ENCODE measurements at regions not wholly inside any gene's neighbourhood (a gene's known extent, or its start where the extent isn't known, plus 50 kb on each side); places are given as distances from the start of the nearest gene placed in this dataset.
A peak's percentile ranks its signal among the peaks of the same experiment; 100 is the strongest.
"Not testable (repeated sequence)": the region's sequence is repeated elsewhere in the genome, so short reads cannot be mapped to it uniquely, and the experiment has no call there.

DNA sequence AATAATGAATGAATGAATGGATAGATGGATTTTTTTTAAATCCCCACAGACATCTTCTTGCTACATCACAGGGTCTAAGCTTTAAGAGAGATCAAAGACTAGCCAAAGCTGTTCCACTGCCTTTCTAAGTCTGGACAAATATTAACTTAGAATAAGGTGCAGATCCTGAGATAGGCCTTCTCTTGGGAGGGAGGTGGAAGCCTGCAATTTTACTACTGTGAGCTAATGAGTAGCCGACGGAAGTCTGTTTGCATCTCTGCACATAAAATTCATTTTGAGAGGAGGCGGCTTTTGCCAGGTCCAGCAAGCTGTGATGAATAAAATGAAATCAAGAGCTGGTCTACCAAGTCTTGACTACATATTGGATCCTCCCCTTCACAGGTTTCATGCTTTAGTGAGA, 484.9 kb downstream of the TMEM38B start:
- peak in 4 of 5 donors; percentile 45 to 85 (median 70) for DNase-seq
- Histone ChIP-seq H3K27ac (ENCODE audit: low read depth in 2 of 2, low read length in 2 of 2) (no peak overlapping the region), H3K4me1 (ENCODE audit: control insufficient read depth in 2 of 3, insufficient read depth in 2 of 3, low read depth in 1 of 3, low read length in 3 of 3) (peaks cover 0 to 3% (median 2%) of the 10 kb centered on the region in 3 donors), H3K27me3 (ENCODE audit: control insufficient read depth, insufficient read depth, low read length) (no peaks in the 10 kb centered on the region), H3K9me3 (ENCODE audit: control insufficient read depth in 2 of 3, insufficient read depth in 1 of 3, low read length in 3 of 3) (no peaks in the 10 kb centered on the region), H3K4me3 (ENCODE audit: low read length in 3 of 3) (no peak overlapping the region), H3K9ac (ENCODE audit: low read length in 3 of 3) (no peak overlapping the region), H3K36me3 (ENCODE audit: control insufficient read depth in 2 of 3, insufficient read depth in 3 of 3, low read length in 3 of 3) (no peaks in the 10 kb centered on the region)
- FAIRE-seq, result peak; percentile 85
- intact Hi-C loops (cut with DNase I), result no loop called here
- TF ChIP-seq, protein P1, sequence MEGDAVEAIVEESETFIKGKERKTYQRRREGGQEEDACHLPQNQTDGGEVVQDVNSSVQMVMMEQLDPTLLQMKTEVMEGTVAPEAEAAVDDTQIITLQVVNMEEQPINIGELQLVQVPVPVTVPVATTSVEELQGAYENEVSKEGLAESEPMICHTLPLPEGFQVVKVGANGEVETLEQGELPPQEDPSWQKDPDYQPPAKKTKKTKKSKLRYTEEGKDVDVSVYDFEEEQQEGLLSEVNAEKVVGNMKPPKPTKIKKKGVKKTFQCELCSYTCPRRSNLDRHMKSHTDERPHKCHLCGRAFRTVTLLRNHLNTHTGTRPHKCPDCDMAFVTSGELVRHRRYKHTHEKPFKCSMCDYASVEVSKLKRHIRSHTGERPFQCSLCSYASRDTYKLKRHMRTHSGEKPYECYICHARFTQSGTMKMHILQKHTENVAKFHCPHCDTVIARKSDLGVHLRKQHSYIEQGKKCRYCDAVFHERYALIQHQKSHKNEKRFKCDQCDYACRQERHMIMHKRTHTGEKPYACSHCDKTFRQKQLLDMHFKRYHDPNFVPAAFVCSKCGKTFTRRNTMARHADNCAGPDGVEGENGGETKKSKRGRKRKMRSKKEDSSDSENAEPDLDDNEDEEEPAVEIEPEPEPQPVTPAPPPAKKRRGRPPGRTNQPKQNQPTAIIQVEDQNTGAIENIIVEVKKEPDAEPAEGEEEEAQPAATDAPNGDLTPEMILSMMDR (IDR thresholded peaks at IDR 0.05; ENCODE audit: borderline replicate concordance, extremely low read depth, insufficient read depth), result no peak

DNA sequence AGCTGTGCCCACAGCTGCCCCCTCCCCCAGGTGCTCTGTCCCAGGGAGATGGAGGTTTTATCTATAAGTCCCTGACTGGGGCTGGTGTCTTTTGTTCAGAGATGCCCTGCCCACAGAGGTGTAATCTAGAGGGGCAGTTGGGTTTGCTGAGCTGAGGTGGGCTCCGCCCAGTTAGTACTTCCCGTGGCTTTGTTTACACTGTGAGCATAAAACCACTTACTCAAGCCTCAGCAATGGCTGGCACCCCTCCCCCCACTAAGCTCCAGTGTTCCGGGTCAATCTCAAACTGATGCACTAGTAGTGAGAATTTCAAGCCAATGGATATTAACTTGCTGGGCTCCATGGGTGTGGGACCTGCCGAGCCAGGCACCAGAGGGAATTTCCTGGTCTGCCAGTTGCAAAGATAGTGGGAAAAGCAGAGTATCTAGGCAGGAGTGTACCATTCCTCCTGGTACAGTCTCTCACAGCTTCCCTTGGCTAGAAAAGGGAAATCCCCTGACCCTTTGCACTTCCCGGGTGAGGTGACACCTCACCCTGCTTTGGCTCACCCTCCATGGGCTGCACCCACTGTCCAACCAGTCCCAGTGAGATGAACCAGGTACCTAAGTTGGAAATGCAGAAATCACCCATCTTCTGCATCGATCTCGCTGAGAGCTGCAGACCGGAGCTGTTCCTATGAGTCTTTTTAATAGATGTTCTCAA, 509.6 kb downstream of the TMEM38B start:
- H3K36me3 ChIP-seq (ENCODE audit: control insufficient read depth in 2 of 3, insufficient read depth in 3 of 3, low read length in 3 of 3); H3K9ac ChIP-seq (ENCODE audit: low read length in 3 of 3); DNase-seq; H3K4me3 ChIP-seq (ENCODE audit: low read length in 3 of 3); H3K4me1 ChIP-seq (ENCODE audit: control insufficient read depth in 2 of 3, insufficient read depth in 2 of 3, low read depth in 1 of 3, low read length in 3 of 3); intact Hi-C loops (cut with DNase I); FAIRE-seq; H3K9me3 ChIP-seq (ENCODE audit: control insufficient read depth in 2 of 3, insufficient read depth in 1 of 3, low read length in 3 of 3); H3K27ac ChIP-seq (ENCODE audit: low read depth in 2 of 2, low read length in 2 of 2); H3K27me3 ChIP-seq (ENCODE audit: control insufficient read depth, insufficient read depth, low read length): not testable (repeated sequence)

DNA sequence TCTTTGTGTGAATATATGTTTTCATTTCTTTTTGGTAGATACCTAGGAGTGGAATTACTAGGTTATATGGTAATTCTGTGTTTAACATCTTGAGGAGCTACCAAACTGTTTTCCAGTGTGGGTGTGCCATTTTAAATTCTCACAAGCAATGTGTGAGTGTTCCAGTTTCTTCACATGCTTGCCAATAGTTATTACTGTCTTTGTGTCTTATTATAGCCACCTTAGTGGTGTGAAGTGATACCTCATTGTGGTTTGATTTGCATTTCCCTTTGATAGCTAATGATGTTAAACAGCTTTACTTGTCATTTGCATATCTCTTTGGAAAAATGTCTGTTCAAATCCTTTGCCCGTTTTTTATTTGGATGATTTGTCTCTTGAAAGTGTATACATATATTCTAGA, 513.0 kb downstream of the TMEM38B start:
- no peak for DNase-seq
- FAIRE-seq, result no peak
- no peak overlapping the region for H3K27ac ChIP-seq (ENCODE audit: low read depth in 2 of 2, low read length in 2 of 2)
- no peak overlapping the region for H3K9ac ChIP-seq (ENCODE audit: low read length in 3 of 3)
- TF ChIP-seq, protein P1 (IDR thresholded peaks at IDR 0.05; ENCODE audit: borderline replicate concordance, extremely low read depth, insufficient read depth), result no peak
- no peaks in the 10 kb centered on the region for H3K4me1 ChIP-seq (ENCODE audit: control insufficient read depth in 2 of 3, insufficient read depth in 2 of 3, low read depth in 1 of 3, low read length in 3 of 3)
- no peaks in the 10 kb centered on the region for H3K36me3 ChIP-seq (ENCODE audit: control insufficient read depth in 2 of 3, insufficient read depth in 3 of 3, low read length in 3 of 3)
- no peak overlapping the region for H3K4me3 ChIP-seq (ENCODE audit: low read length in 3 of 3)
- H3K27me3 ChIP-seq (ENCODE audit: control insufficient read depth, insufficient read depth, low read length), result no peaks in the 10 kb centered on the region
- H3K9me3 ChIP-seq (ENCODE audit: control insufficient read depth in 2 of 3, insufficient read depth in 1 of 3, low read length in 3 of 3), result no peaks in the 10 kb centered on the region
- intact Hi-C loops (cut with DNase I), result no loop called here

DNA sequence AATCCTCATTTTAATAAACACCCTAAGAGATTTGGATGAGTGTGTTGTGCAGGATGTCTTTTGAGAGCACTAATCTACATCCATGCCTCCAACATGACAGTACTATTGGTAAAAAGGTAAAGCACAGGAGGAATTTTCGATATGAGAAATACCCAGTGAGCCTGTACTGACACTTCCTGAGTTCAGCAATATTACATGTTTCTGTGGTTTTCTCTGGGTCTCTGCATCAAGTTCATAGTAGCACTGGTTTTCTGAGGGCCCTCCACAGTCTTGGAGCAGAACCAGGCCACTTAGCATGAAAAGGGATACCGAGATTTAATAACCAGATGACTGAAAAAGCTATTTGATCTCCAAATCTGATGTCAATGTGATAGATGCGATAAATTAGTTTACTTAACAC, 524.1 kb downstream of the TMEM38B start:
- Histone ChIP-seq H3K4me3 (ENCODE audit: low read length in 3 of 3) (no peak overlapping the region), H3K9ac (ENCODE audit: low read length in 3 of 3) (no peak overlapping the region), H3K27ac (ENCODE audit: low read depth in 2 of 2, low read length in 2 of 2) (no peak overlapping the region), H3K9me3 (ENCODE audit: control insufficient read depth in 2 of 3, insufficient read depth in 1 of 3, low read length in 3 of 3) (no peaks in the 10 kb centered on the region), H3K4me1 (ENCODE audit: control insufficient read depth in 2 of 3, insufficient read depth in 2 of 3, low read depth in 1 of 3, low read length in 3 of 3) (no peaks in the 10 kb centered on the region), H3K36me3 (ENCODE audit: control insufficient read depth in 2 of 3, insufficient read depth in 3 of 3, low read length in 3 of 3) (no peaks in the 10 kb centered on the region), H3K27me3 (ENCODE audit: control insufficient read depth, insufficient read depth, low read length) (no peaks in the 10 kb centered on the region)
- no peak for DNase-seq
- intact Hi-C loops (cut with DNase I), result no loop called here
- no peak for FAIRE-seq
- TF ChIP-seq, protein P1 (IDR thresholded peaks at IDR 0.05; ENCODE audit: borderline replicate concordance, extremely low read depth, insufficient read depth), result no peak

Data from kidney (tissue), 13 donors.